GM18867 (cell line): ENCODE measurements at regions not wholly inside any gene's neighbourhood (a gene's known extent, or its start where the extent isn't known, plus 50 kb on each side); places are given as distances from the start of the nearest gene placed in this dataset.
"Not testable (repeated sequence)": the region's sequence is repeated elsewhere in the genome, so short reads cannot be mapped to it uniquely, and the experiment has no call there.

Experiments used
- ATAC-seq: cut with Tn5 transposase; IDR thresholded peaks from one replicate; pipeline ENCODE4 v1.9.1; 2021; ENCODE audit warnings: mild to moderate bottlenecking, moderate library complexity; ENCODE audit not compliant: unreplicated experiment

DNA sequence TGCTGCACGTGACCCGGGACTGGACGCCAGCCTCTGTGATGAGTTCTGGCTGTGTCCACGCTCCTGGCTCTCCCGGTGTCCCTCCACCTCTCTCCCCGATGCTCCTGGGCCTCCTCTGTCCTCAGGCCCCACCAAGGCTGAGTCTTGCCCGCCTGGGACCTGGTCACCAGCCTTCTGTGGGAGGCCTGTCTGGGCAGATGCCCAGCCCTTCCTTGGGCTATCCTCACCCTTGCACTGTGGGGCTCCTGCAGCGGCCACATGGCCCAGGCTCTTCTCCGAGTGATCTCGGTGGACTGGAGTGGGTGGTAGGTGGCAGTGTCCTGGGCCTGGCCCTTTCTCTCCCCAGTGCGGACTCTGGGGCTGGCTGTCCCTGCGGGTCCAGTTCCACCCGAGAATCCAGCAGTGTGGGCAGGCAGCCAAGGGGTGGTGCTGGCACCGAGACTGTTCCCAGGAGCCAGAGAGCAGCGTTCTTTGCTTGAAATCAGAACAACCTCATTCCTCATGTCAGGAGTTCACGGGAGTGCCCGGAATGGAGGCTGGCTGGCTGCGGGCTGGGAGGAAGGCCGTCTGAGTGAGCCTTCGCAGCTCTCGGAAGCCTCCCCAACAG is 94.6 kb downstream of the TMEM121 start:
- ATAC-seq = not testable (repeated sequence)

DNA sequence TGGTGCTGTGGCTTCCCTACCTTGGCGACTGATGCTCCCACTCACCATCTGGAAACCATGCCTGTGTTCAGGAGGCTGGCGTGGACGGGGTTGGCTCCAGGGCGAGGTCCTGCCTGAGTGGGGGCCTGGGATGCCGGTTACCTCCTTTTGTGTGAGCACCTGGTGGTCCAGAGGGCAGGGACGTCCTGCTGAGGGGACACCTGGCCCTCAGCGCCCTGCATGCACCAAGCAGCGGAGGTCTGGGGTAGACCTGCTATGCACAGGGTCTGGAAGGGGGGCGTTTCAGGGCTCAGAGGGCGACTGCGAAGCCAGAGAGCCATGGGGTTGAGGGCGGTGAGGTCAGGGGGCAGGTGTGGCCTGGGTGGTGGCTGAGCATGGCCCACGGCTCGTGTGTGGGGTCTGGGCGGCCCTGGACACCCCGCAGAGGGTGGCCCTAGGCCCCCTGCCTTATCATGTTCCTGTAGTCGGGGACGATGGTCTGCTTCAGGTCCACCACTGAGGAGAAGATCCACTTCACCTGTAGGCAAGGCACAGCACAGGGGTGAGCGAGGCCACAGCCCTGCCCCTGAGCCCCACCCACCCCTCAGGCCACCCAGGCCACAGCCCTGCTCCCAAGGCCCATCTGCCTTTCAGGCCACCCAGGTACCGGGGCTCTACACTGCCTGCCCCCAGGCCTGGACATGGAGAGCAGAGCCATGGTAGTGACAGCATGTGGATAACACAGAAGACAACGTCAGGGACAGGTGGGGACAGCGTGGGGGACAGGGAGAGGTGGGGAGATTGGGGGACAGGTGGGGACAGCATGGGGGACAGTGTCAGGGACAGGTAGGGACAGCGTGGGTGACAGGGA is 95.3 kb downstream of the TMEM121 start:
- ATAC-seq = not testable (repeated sequence)

DNA sequence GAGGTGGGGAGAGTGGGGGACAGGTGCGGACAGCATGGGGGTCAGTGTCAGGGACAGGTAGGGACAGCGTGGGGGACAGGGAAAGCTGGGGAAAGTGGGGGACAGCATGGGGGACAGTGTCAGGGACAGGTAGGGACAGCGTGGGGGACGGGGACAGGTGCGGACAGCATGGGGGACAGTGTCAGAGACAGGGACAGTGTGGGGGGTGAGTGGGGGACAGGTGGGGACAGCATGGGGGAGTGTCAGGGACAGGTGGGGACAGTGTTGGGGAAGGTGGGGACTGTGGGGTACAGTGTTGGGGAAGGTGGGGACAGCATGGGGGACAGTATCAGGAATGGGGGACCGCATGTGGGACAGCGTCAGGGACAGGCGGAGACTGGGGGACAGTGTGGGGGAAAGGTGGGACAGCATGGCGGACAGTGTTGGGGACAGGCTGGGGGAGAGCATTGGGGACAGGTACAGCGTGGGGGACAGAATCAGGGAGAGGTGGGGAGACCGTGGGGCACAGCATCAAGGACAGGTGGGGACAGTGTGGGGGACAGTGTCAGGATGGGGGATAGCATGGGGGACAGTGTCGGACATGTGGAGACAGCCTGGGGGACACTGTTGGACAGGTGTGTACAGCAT is 96.1 kb downstream of the TMEM121 start:
- no peak for ATAC-seq

DNA sequence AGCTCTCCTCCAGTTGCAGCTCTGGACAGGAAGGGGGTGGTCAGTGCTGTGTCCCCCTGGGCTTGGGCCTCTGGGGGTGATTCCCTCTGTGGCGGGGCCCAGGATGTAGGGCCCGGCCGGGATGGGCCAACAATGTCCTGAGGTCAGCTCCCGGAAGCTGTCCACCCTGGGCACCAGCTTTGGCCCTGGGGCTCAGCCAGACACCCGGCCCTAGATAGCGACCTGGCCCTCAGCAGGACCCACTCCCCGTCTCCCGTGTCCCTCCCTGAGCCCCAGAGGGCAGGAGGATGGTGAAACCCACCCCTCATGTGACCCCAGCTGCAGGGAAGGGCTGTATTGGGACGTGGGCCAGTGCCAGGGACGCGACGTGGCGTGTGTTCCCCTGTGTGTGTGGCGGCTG is 96.8 kb downstream of the TMEM121 start:
- not testable (repeated sequence) for ATAC-seq

DNA sequence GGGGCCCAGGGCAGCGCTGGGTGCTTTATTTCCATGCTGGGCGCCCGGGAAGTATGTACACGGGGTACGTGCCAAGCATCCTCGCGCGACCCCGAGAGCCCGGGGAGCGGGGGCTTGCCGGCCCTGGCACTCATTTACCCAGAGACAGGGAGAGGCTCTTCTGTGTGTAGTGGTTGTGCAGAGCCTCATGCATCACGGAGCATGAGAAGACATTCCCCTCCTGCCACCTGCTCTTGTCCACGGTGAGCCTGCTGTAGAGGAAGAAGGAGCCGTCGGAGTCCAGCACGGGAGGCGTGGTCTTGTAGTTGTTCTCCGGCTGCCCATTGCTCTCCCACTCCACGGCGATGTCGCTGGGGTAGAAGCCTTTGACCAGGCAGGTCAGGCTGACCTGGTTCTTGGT is 98.0 kb downstream of the TMEM121 start:
- ATAC-seq = not testable (repeated sequence)

DNA sequence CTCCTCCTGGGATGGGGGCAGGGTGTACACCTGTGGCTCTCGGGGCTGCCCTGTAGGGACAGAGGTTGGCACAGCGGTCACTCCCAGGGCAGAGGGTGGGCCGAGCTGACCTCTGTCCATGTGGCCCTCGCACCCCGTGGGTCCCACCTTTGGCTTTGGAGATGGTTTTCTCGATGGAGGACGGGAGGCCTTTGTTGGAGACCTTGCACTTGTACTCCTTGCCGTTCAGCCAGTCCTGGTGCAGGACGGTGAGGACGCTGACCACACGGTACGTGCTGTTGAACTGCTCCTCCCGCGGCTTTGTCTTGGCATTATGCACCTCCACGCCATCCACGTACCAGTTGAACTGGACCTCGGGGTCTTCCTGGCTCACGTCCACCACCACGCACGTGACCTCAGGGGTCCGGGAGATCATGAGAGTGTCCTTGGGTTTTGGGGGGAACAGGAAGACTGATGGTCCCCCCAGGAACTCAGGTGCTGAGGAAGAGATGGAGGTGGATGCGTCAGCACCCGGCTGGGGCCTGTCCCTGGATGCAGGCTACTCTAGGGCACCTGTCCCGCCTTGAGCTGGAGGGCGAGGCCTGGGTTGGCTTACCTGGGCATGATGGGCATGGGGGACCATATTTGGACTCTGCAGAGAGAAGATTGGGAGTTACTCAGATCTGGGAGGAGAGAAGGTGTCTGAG is 98.5 kb downstream of the TMEM121 start:
- ATAC-seq = not testable (repeated sequence)

DNA sequence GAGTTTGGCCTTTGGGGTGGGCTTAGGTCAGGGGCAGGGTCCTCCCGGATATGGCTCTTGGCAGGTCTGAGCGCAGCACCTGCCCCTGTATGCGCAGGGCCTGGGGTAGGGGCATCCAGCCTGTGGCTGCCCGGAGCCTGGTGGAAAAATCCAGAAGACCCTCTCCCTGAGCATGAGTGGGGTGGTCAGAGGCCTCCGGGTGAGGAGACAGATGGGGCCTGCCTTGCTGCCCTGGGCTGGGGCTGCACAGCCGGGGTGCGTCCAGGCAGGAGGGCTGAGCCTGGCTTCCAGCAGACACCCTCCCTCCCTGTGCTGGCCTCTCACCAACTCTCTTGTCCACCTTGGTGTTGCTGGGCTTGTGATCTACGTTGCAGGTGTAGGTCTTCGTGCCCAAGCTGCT is 99.1 kb downstream of the TMEM121 start:
- not testable (repeated sequence) for ATAC-seq

DNA sequence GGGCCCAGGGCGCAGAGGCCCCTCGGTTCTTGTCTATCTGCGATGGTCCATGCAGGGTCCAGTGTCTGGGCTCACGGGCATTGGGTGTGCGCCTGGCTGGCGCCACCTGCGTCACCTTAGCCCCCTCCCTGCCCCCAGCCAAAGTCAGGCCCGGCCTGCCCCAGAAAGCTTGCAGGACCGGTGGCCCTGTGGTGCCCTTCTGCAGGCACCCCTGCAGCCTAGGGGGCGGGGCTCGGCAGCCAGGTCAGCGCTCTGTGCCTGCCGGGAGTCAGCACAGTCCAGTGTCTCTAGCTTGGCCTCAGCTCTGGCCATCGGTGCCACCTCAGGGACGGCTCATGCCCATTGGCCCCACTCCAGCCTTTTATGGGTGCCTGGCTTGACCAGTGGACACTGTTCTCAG is 99.7 kb downstream of the TMEM121 start:
- not testable (repeated sequence) for ATAC-seq

DNA sequence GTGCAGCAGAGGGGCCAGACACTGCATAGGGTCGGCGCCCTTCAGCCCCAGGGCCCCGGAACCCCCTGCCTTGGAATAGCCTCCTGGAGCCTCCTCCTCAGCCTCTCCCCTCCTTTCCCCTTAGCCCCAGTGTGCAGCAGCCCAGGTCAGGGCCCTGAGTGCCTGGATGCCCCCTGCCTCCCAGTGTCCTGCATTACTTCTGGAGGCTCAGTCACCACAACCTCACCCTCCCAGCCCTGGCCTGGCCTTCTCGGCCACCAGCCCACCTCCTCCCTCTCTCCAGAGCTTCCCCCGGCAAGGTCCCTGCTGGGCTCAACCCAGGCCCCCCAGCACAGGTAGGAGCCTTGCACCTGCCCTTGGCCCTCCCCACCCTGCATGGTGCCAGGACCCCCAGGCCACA is 100.3 kb downstream of the TMEM121 start:
- not testable (repeated sequence) for ATAC-seq

DNA sequence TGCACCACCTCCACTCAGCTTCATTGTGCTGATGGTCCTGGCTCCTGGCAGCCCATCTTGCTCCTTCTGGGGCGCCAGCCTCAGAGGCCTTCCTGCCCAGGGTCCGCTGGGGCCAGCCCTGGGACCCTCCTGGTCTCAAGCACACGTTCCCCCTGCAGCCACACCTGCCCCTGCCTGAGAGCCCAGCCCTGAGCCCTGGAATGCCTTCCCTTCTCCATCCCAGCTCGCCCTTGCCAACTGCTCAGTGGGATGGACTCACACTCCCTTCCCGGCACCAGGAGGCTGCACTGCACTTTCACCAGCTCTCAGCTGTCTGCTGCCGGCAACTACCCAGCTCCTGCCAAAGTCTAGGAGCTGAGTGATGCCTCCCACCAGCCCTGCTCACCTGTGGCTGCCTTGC is 100.9 kb downstream of the TMEM121 start:
- ATAC-seq = not testable (repeated sequence)

DNA sequence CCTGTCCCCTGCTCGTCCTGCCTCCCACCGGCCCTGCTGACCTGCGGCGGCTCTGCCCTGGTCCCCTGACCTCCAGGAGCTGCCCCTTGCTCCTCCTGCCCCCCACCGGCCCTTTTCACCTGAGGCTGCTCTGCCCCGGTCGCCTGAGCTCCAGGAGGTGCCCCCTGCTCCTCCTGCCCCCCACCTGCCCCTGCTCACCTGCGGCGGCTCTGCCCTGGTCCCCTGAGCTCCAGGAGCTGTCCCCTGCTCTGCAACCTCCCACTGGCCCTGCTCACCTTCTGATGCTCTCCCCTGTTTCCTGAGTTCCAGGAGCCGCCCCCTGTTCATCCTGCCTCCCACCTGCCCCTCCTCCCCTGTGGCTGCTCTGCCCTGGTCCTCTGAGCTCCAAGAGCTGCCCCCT is 101.3 kb downstream of the TMEM121 start:
- ATAC-seq = no peak

DNA sequence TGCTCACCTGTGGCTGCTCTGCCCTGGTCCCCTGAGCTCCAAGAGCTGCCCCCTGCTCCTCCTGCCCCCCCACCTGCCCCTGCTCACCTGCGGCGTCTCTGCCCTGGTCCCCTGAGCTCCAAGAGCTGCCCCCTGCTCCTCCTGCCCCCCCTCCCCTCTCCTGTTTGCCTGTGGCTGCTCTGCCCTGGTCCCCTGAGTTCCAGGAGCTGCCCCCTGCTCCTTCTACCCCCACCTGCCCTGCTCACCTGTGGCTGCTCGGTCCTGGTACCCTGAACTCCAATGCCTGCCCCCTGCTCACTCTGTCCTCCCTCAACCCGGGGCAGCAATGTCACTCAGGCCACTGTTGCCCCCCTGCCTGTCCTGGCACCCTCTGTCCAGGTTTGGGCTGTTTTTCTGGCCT is 101.7 kb downstream of the TMEM121 start:
- not testable (repeated sequence) for ATAC-seq

DNA sequence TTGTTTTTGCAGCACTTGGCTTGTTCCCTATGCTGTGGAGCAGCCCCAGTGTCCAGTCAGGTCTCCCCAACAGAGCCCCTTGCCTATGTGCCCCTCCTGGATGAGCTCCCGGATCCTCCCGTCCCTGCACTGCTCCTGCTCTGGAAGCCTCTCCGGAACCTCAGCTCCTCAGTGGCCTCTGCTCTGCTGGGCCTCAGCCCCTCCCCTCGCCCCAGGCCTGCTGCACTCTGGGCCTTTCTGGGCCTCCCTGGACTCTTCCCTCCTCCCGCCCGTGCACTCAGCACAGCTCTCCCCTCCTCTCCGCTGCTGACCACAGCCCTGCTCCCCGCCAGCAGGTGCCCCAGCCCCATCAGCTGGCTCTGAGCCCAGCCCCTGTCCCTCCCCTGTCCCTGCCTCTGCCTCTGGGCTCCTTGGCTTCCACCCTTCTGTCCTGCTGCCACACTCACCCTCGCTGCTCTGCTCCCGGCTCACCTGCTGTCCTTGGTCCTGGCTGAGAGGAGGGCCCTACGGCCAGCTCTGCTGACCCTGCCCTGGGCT is 102.2 kb downstream of the TMEM121 start:
- ATAC-seq = not testable (repeated sequence)

DNA sequence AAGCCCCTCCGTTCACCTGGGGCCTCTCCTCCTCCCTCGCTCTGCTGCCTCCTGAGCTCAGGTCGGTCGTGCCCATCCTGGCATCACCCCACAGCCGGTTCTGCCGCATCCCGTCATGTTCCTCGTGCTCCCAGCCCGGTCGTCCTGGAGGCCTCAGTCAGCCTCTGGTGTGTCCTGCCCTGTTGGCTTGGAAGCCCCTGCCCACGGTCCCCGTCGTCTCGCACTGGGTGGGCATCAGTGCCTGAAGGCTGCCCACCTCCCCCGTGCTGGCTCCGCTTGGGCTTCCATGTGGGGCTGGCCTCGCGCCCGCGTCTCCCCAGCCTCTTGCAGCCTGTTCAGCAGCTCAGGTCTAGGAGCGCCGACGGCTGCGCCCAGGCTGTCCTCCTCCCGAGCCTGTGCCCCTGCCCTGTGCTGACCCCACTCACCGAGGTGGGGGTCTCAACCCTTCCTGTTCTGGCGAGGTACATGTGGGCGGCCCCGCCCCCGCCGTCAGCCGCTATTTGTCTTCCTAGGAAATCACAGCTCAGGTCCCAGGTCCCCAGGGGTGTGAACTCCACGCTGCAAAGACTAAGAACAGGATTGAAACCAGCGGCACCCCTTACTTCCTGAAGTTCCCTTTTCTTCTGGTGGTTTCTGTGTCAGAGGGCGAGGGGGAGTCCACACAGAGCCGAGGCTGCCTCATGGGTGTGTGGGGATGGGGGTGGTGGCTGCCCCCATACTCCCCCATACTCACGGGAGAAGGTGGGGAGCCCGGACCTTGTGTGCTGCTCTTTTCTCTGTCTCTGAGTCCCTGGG is 102.9 kb downstream of the TMEM121 start:
- ATAC-seq = not testable (repeated sequence)

DNA sequence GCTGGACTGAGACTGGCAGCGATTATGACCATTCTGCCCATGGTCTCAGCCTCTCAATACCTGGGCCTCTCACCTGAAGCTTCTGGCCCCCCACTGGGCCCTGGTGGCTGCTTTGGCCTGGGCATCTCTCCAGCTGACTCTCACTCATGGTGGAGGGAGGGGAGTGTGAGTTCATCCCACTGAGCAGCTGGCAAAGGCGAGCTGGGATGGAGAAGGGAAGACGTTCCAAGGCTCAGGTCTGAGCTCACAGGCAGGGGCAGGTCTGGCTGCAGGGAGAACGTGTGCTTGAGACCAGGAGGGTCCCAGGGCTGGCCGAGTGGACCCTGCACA is 103.5 kb downstream of the TMEM121 start:
- ATAC-seq = no peak

DNA sequence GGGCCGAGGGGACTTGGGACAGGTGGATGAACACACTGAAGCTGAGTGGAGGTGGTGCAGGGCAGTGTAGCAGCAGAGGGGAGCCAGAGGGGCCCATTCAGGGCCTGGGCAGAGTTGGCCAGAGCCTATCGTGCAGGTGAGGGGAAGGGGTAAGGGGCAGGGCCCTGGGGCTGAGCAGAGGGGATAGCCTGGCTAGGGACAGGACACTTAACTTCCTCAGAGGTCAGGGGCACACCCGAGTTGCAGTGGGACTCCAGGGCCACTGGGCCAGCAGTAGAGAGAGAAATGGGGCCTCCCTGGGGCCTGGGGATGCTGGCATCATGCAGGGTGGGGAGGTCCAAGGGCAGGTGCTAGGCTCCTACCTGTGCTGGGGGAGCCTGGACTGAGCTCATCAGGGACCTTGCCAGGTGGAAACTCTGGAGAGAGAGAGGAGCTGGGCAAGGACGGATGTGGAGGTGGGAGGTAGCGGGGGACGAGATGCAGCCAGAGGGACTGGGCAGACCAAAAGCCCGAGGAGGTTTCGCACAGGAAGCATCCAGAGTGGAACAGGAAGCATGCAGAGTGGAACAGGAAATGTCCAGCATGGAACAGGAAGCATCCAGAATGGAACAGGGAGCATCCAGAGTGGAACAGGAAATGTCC is 104.0 kb downstream of the TMEM121 start:
- not testable (repeated sequence) for ATAC-seq

DNA sequence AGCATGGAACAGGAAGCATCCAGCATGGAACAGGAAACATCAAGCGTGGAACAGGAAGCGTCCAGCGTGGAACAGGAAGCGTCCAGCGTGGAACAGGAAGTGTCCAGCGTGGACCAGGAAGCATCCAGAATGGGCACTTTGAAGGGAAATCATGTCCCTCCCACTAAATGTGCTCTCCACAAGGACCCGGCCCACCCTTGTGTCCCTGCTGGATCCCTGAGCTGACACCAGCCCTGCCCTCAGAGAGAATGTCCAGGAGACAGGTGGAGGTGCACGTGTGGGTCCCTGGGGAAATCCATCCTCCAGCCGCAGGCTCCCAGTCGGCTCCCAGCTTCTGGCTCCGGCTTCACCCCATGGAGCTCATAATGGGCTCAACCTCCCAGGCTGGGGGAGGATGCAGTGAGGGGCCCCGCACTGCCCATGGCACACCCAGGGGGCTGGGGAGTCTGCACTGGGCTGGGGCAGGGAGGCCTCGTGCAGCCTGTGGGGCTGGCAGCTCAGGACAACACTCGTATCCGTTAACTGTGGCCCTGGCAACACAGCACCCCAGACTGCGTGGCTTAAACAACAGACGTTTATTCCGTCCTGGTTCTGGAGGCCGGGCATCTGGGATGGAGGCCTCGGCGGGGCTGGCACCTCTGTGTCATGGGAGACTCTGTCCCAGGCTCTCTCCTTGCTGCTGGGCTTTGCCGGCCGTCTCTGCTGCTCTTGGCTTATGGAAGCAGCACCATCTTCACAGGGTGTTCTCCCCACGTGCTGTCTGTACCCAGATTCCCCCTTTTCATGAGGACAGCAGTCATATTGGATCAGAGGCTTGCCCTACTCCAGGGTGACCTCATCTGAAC is 104.8 kb downstream of the TMEM121 start:
- ATAC-seq = not testable (repeated sequence)

DNA sequence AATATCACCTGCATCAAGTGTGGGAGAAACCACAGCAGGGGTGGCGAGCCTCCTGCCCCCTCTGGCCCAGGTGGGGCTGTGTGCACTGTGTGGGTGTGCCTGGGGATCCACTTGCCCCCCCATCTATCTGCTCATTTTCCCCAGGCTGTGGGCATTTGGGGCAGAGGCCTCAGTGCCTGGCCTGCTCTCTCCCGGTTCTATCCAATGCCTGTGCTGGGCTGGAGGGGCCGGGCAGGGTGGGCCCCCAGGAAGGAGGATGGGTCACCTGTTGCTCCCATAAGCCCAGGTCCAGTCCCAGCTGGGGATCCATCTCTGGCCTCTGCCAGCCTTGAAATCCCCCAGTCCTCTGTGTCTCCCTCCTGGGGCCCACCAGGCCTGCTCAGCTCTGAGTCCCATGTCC is 105.6 kb downstream of the TMEM121 start:
- no peak for ATAC-seq

DNA sequence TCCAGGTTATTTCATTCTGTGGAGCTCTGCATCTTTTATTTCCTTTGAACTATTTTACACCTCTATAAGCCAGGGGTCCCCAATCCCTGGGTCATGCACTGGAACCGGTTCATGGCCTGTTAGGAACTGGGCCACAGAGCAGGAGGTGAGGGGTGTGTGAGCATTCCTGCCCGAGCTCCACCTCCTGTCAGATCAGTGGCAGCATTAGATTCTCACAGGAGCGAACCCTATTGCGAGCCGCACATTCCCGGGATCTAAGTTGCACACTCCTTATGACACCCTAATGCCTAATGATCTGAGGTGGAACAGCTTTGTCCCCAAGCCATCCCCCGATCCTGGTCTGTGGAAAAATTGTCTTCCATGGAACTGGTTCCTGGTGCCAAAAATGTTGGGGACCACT is 107.2 kb downstream of the TMEM121 start:
- not testable (repeated sequence) for ATAC-seq
